ENCODE measurements at regions not wholly inside any gene's neighbourhood (a gene's known extent, or its start where the extent isn't known, plus 50 kb on each side); places are given as distances from the start of the nearest gene placed in this dataset.
"Not testable (repeated sequence)": the region's sequence is repeated elsewhere in the genome, so short reads cannot be mapped to it uniquely, and the experiment has no call there.

- no peak for DNase-seq
Measured at GRCh38 chr6:112464901-112465665, 118.0 kb downstream of the RFPL4B start.

GRCh38 chr6:112466373-112467151 lies 119.4 kb downstream of the RFPL4B start:
- DNase-seq: no peak

- no peak for DNase-seq
Measured at GRCh38 chr6:112468359-112468758, 121.2 kb downstream of the RFPL4B start.

GRCh38 chr6:112469306-112469705 lies 122.2 kb downstream of the RFPL4B start:
- DNase-seq: no peak

- DNase-seq: no peak
Measured at GRCh38 chr6:112470376-112470775, 123.2 kb downstream of the RFPL4B start.

- no peak for DNase-seq
Measured at GRCh38 chr6:112470950-112471349, 123.8 kb downstream of the RFPL4B start.

GRCh38 chr6:112475083-112475482 lies 128.0 kb downstream of the RFPL4B start:
- DNase-seq: no peak

- DNase-seq: no peak
Measured at GRCh38 chr6:112477125-112477524, 130.0 kb downstream of the RFPL4B start.

- DNase-seq: no peak
Measured at GRCh38 chr6:112478036-112478435, 130.9 kb downstream of the RFPL4B start.

GRCh38 chr6:112479975-112480374 lies 132.8 kb downstream of the RFPL4B start:
- not testable (repeated sequence) for DNase-seq

- DNase-seq: no peak
Measured at GRCh38 chr6:112480553-112480952, 133.4 kb downstream of the RFPL4B start.

GRCh38 chr6:112481211-112481610 lies 134.1 kb downstream of the RFPL4B start:
- no peak for DNase-seq

- no peak for DNase-seq
Measured at GRCh38 chr6:112482373-112482772, 135.2 kb downstream of the RFPL4B start.

GRCh38 chr6:112485120-112485826 lies 138.1 kb downstream of the RFPL4B start:
- DNase-seq: no peak

- no peak for DNase-seq
Measured at GRCh38 chr6:112485827-112486212, 138.7 kb downstream of the RFPL4B start.

- no peak for DNase-seq
Measured at GRCh38 chr6:112486454-112486853, 139.3 kb downstream of the RFPL4B start.

GRCh38 chr6:112488238-112488637 lies 141.1 kb downstream of the RFPL4B start:
- no peak for DNase-seq

- DNase-seq: peak; percentile 71
Measured at GRCh38 chr6:112501705-112502104, 154.6 kb downstream of the RFPL4B start.

- DNase-seq: no peak
Measured at GRCh38 chr6:112502351-112503090, 155.4 kb downstream of the RFPL4B start.

- no peak for DNase-seq
Measured at GRCh38 chr6:112503091-112503596, 156.0 kb downstream of the RFPL4B start.

- DNase-seq: no peak
Measured at GRCh38 chr6:112504621-112505020, 157.5 kb downstream of the RFPL4B start.

GRCh38 chr6:112511441-112511840 lies 164.3 kb downstream of the RFPL4B start:
- DNase-seq: no peak

GRCh38 chr6:112513175-112513574 lies 166.0 kb downstream of the RFPL4B start:
- DNase-seq: no peak

Measured in NCI-H446 treated with DMSO at 0.1 percent for 48 hours (cell line).